NB4 (cell line): ENCODE measurements at regions not wholly inside any gene's neighbourhood (a gene's known extent, or its start where the extent isn't known, plus 50 kb on each side); places are given as distances from the start of the nearest gene placed in this dataset.

Experiments used
- CTCF ChIP-seq: IDR thresholded peaks from one replicate; pipeline ENCODE4 v1.5.1; 2012; ENCODE audit warnings: low read depth, low read length
- POLR2A ChIP-seq: IDR thresholded peaks from 2 replicates; pipeline ENCODE4 v1.6.1; 2011; ENCODE audit warnings: mild to moderate bottlenecking; ENCODE audit not compliant: insufficient read length; ENCODE audit errors: extremely low read depth

- no peak for TF ChIP-seq POLR2A
- TF ChIP-seq CTCF = no peak
Observed at GRCh38 chr13:44172281-44172810, 201.3 kb upstream of the SERP2 start.
